BLaER1 treated with 17β-estradiol and CSF1 and Interleukin-3, amounts not matched to agents 10 nM and 100 nM (cell line): ENCODE measurements at regions not wholly inside any gene's neighbourhood (a gene's known extent, or its start where the extent isn't known, plus 50 kb on each side); places are given as distances from the start of the nearest gene placed in this dataset.
A peak's percentile ranks its signal among the peaks of the same experiment; 100 is the strongest.

Experiments used
- H3K27ac ChIP-seq, 11 experiments: shearing (Covaris generic); formaldehyde crosslinking; 2 replicates each; pipeline ENCODE4 v1.8.1; 2022
- H3K27me3 ChIP-seq, 11 experiments: shearing (Covaris generic); formaldehyde crosslinking; 2 replicates each; pipeline ENCODE4 v1.8.1; 2022
- H3K36me3 ChIP-seq, 11 experiments: shearing (Covaris generic); formaldehyde crosslinking; 2 replicates each; pipeline ENCODE4 v1.8.1; 2022
- H3K4me1 ChIP-seq, 10 experiments: shearing (Covaris generic); formaldehyde crosslinking; 2 replicates each; pipeline ENCODE4 v1.8.1; 2022
- H3K4me2 ChIP-seq, 11 experiments: shearing (Covaris generic); formaldehyde crosslinking; 2 replicates each; pipeline ENCODE4 v1.8.1; 2022
- H3K4me3 ChIP-seq, 10 experiments: shearing (Covaris generic); formaldehyde crosslinking; 2 replicates each; pipeline ENCODE4 v1.8.1; 2022
- H3K9ac ChIP-seq, 11 experiments: shearing (Covaris generic); formaldehyde crosslinking; 2 replicates each; pipeline ENCODE4 v1.8.1; 2022
- H3K9me3 ChIP-seq, 11 experiments: shearing (Covaris generic); formaldehyde crosslinking; replicated peaks in 1 of 11; 2 replicates each; pipeline ENCODE4 v1.8.1; 2022
- H4K20me1 ChIP-seq, 11 experiments: shearing (Covaris generic); formaldehyde crosslinking; 2 replicates each; pipeline ENCODE4 v1.8.1; 2022
- Cebpa-rat ChIP-seq, 11 experiments: shearing (Covaris generic); IDR thresholded peaks; 2 replicates each; pipeline ENCODE4 v1.8.1; 2022

- Histone ChIP-seq H3K27ac (no peak overlapping the region), H3K4me2 (peak overlapping the region in 2 of 11 experiments; percentile 51 to 76; a peak in 4 of 22 replicates), H3K36me3 (no peaks in the 10 kb centered on the region), H3K9ac (0 out of 22 replicates have a peak overlapping the region, but pooled peaks of 1 of the 11 experiments have one; percentile 17), H4K20me1 (peaks cover 0 to 26% (median 12%) of the 10 kb centered on the region in 11 experiments; a peak in 11 of 22 replicates), H3K4me3 (no peak overlapping the region), H3K4me1 (peaks cover 0 to 69% (median 0%) of the 10 kb centered on the region in 10 experiments; a peak in 5 of 20 replicates), H3K27me3 (no peaks in the 10 kb centered on the region), H3K9me3 (no peaks in the 10 kb centered on the region)
- no peak for TF ChIP-seq Cebpa-rat (IDR thresholded peaks at IDR 0.05)
Measured at GRCh38 chr6:56756791-56757587, 114.3 kb upstream of the DST start.

GRCh38 chr6:56756219-56756789 is 113.6 kb upstream of the DST start:
- H4K20me1 ChIP-seq, result peaks cover 0 to 26% (median 12%) of the 10 kb centered on the region in 11 experiments; a peak in 11 of 22 replicates
- H3K9me3 ChIP-seq, result no peaks in the 10 kb centered on the region
- H3K27ac ChIP-seq, result no peak overlapping the region
- H3K4me1 ChIP-seq, result peaks cover 0 to 63% (median 0%) of the 10 kb centered on the region in 10 experiments; a peak in 5 of 20 replicates
- H3K9ac ChIP-seq, result no peak overlapping the region
- H3K4me3 ChIP-seq, result no peak overlapping the region
- peak overlapping the region in 2 of 11 experiments; percentile 51 to 76; a peak in 4 of 22 replicates for H3K4me2 ChIP-seq
- H3K36me3 ChIP-seq, result no peaks in the 10 kb centered on the region
- TF ChIP-seq Cebpa-rat (IDR thresholded peaks at IDR 0.05), result no peak
- no peaks in the 10 kb centered on the region for H3K27me3 ChIP-seq

GRCh38 chr6:56755040-56755439 is 112.4 kb upstream of the DST start:
- Histone ChIP-seq H3K9ac (no peak overlapping the region), H3K27me3 (no peaks in the 10 kb centered on the region), H3K27ac (no peak overlapping the region), H3K36me3 (no peaks in the 10 kb centered on the region), H4K20me1 (peaks cover 0 to 30% (median 12%) of the 10 kb centered on the region in 11 experiments; a peak in 11 of 22 replicates), H3K4me2 (no peak overlapping the region), H3K9me3 (no peaks in the 10 kb centered on the region), H3K4me1 (peaks cover 0 to 57% (median 0%) of the 10 kb centered on the region in 10 experiments; a peak in 6 of 20 replicates), H3K4me3 (no peak overlapping the region)
- no peak for TF ChIP-seq Cebpa-rat (IDR thresholded peaks at IDR 0.05)

- Histone ChIP-seq H3K27ac (no peak overlapping the region), H3K4me3 (no peak overlapping the region), H3K9ac (no peak overlapping the region), H3K4me1 (peaks cover 0 to 54% (median 0%) of the 10 kb centered on the region in 10 experiments; a peak in 6 of 20 replicates), H3K9me3 (no peaks in the 10 kb centered on the region), H3K4me2 (no peak overlapping the region), H3K27me3 (no peaks in the 10 kb centered on the region), H4K20me1 (peaks cover 0 to 29% (median 12%) of the 10 kb centered on the region in 11 experiments; a peak in 10 of 22 replicates), H3K36me3 (no peaks in the 10 kb centered on the region)
- no peak for TF ChIP-seq Cebpa-rat (IDR thresholded peaks at IDR 0.05)
Measured at GRCh38 chr6:56753811-56754210, 111.1 kb upstream of the DST start.

- no peak overlapping the region for H3K9ac ChIP-seq
- H3K4me1 ChIP-seq, result peaks cover 0 to 41% (median 0%) of the 10 kb centered on the region in 10 experiments; a peak in 6 of 20 replicates
- no peak overlapping the region for H3K27ac ChIP-seq
Measured at GRCh38 chr6:56752534-56752933, 109.8 kb upstream of the DST start.

GRCh38 chr6:56752009-56752408 is 109.3 kb upstream of the DST start:
- Histone ChIP-seq H3K27me3 (no peaks in the 10 kb centered on the region), H3K27ac (no peak overlapping the region), H3K9me3 (no peaks in the 10 kb centered on the region), H3K9ac (no peak overlapping the region), H3K4me2 (no peak overlapping the region), H3K4me3 (no peak overlapping the region), H3K4me1 (peaks cover 0 to 36% (median 0%) of the 10 kb centered on the region in 10 experiments; a peak in 6 of 20 replicates), H3K36me3 (no peaks in the 10 kb centered on the region), H4K20me1 (peaks cover 0 to 29% (median 9%) of the 10 kb centered on the region in 11 experiments; a peak in 10 of 22 replicates)
- TF ChIP-seq Cebpa-rat (IDR thresholded peaks at IDR 0.05), result no peak

More at GRCh38 chr6:56752534-56752933, 109.8 kb upstream of the DST start:
- no peak overlapping the region for H3K4me2 ChIP-seq
- TF ChIP-seq Cebpa-rat (IDR thresholded peaks at IDR 0.05), result no peak
- H3K27me3 ChIP-seq, result no peaks in the 10 kb centered on the region
- H3K4me3 ChIP-seq, result no peak overlapping the region
- no peaks in the 10 kb centered on the region for H3K36me3 ChIP-seq
- peaks cover 0 to 34% (median 11%) of the 10 kb centered on the region in 11 experiments; a peak in 10 of 22 replicates for H4K20me1 ChIP-seq
- H3K9me3 ChIP-seq, result no peaks in the 10 kb centered on the region

- Histone ChIP-seq H3K27ac (no peak overlapping the region), H3K9me3 (no peaks in the 10 kb centered on the region), H3K4me2 (no peak overlapping the region), H3K27me3 (no peaks in the 10 kb centered on the region), H3K9ac (no peak overlapping the region), H3K36me3 (no peaks in the 10 kb centered on the region), H4K20me1 (peaks cover 0 to 26% (median 8%) of the 10 kb centered on the region in 11 experiments; a peak in 9 of 22 replicates), H3K4me3 (no peak overlapping the region), H3K4me1 (peaks cover 0 to 32% (median 0%) of the 10 kb centered on the region in 10 experiments; a peak in 6 of 20 replicates)
- TF ChIP-seq Cebpa-rat (IDR thresholded peaks at IDR 0.05), result no peak
Measured at GRCh38 chr6:56751604-56752003, 108.9 kb upstream of the DST start.

GRCh38 chr6:56750686-56751085 is 108.0 kb upstream of the DST start:
- H4K20me1 ChIP-seq, result peaks cover 0 to 19% (median under 1%) of the 10 kb centered on the region in 11 experiments; a peak in 6 of 22 replicates
- no peak overlapping the region for H3K9ac ChIP-seq
- TF ChIP-seq Cebpa-rat (IDR thresholded peaks at IDR 0.05), result no peak
- H3K4me3 ChIP-seq, result no peak overlapping the region
- H3K27ac ChIP-seq, result no peak overlapping the region
- no peaks in the 10 kb centered on the region for H3K27me3 ChIP-seq
- H3K4me2 ChIP-seq, result no peak overlapping the region
- no peaks in the 10 kb centered on the region for H3K36me3 ChIP-seq
- peaks cover 0 to 23% (median 0%) of the 10 kb centered on the region in 10 experiments; a peak in 6 of 20 replicates for H3K4me1 ChIP-seq
- no peaks in the 10 kb centered on the region for H3K9me3 ChIP-seq

GRCh38 chr6:56749632-56750151 is 107.0 kb upstream of the DST start:
- Histone ChIP-seq H3K9ac (no peak overlapping the region), H3K4me1 (peaks cover 0 to 23% (median 0%) of the 10 kb centered on the region in 10 experiments; a peak in 6 of 20 replicates), H3K27me3 (no peaks in the 10 kb centered on the region), H3K27ac (no peak overlapping the region), H3K9me3 (no peaks in the 10 kb centered on the region), H3K36me3 (no peaks in the 10 kb centered on the region), H3K4me3 (no peak overlapping the region), H4K20me1 (peaks cover 0 to 19% (median 0%) of the 10 kb centered on the region in 11 experiments; a peak in 4 of 22 replicates), H3K4me2 (peak overlapping the region in 3 of 11 experiments; percentile 29 to 70 (median 57); a peak in 6 of 22 replicates)
- no peak for TF ChIP-seq Cebpa-rat (IDR thresholded peaks at IDR 0.05)
